HTR-8/SVneo (cell line): ENCODE measurements at regions not wholly inside any gene's neighbourhood (a gene's known extent, or its start where the extent isn't known, plus 50 kb on each side); places are given as distances from the start of the nearest gene placed in this dataset.
"Not testable (repeated sequence)": the region's sequence is repeated elsewhere in the genome, so short reads cannot be mapped to it uniquely, and the experiment has no call there.

ENCODE experiments used
- DNase-seq: peaks from one replicate; pipeline ENCODE4 v3.0.0; 2011; ENCODE audit warnings: low spot score, mixed read lengths; ENCODE audit not compliant: insufficient read length
- FAIRE-seq: peaks from 2 replicates; lab custom pipeline; 2011; peaks lifted over from hg19 to GRCh38; lab: Jason Lieb, UNC

DNA sequence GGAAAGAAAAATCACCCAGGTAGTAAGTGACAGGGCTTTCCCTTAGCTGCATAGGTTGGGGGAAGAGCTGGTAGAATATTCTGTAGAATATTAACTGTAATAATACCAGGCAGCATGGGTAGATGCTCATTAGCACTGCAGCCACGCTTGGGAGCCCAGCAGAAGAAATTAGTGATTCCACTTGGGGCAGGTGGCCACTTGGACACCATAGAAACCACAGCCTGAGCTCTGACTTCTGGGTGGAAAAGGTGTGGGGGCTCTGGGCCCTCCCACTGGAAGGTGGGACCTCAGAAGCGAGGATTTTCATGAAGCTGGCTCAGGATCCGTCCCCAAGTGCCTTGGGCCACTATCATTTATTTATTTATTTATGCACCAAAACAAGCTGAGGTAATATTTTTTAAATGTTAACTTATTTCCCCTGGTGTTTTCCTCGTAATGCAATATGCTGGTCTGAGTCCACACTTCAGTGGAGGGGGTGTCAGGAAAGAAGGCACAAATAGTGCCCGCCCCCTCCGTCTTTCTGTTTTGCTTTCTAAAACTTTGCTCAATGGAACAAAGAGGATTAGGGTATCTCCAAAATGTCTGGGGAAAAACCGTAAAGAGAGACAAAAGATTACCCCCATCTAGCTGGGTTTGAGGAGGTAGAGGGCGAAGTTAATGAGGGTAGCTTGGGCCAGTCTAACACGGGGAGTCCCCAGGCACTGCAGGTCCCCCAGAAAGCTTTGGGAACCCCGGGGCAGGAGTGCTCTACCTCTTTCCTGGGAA is 75.2 kb upstream of the GADD45A start:
- no peak for DNase-seq
- no peak for FAIRE-seq

DNA sequence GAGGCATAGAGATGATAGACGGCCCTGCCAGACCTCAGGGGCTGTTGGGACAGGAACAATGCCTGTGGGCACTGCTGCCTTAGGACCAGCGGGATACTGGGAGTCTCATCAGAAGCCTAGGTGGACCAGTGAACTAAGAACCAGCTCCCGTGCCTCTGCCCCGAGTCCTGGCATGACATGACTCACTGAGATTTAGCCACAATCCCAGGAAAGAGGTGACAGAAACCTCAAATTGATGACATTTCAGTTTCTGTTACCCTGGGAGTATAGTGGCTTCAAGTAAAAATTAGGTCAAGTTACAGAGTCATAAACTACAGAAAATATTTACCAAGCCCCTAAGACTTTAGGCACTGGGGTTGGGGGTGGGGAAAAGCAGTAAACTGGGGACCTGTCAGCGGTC is 74.6 kb upstream of the GADD45A start:
- FAIRE-seq (no peak), DNase-seq (no peak)

DNA sequence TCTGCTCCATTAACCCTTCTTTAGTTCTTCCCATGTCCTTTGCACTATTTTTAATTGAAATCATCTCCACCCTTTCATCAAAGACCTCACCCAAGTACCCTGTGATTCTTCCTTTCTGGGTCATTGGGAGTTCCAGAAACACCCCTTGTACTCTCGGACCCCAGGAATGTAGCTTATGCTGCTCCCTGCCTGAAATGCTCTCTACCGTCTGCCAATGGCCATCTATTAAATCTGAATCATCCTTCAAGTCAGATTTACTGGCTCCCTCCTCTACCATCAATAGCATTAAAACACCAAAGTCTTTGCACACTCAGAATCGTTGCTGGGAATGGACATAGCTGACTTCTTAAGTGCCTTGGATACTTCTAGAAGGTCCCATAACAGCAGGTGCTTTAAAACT is 73.2 kb upstream of the GADD45A start:
- FAIRE-seq (no peak), DNase-seq (no peak)

DNA sequence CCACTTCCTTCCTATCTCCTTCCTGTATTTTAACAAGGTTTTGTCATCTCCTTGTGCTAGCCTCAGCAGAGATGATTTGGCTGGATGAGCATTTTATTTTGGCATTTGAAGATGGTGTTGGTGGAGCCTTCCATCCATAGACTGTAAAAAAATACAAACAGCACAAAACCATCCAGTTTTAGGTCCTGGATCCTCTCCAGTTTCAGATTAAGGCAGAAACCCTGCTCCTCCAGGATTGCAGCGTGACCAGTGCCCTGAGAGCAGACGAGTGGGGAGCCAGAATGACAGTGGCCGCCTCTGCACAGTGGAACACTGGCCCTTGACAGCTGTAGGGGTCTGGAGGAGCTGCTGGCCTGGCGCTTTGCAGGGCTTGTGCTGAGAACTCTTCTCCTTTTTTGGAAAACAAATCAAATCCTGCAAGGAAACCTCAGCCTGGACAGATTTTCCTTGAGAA is 72.2 kb upstream of the GADD45A start:
- FAIRE-seq = no peak
- DNase-seq = no peak

DNA sequence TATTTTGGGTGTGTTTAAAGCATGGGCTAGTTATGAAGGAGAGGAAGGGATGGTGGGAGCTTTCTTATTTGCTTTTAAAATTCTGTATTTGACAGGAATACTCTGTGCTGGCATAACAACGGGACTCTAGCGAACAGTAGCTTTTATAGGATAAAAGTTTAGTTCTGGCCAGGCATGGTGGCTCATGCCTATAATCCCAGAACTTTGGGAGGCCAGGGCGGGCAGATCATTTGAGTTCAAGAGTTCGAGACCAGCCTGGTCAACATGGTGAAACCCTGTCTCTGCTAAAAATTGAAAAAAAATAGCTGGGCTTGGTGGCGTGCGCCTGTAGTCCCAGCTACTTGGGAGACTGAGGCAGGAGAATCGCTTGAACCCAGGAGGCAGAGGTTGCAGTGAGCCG is 71.5 kb upstream of the GADD45A start:
- DNase-seq, FAIRE-seq: not testable (repeated sequence)

DNA sequence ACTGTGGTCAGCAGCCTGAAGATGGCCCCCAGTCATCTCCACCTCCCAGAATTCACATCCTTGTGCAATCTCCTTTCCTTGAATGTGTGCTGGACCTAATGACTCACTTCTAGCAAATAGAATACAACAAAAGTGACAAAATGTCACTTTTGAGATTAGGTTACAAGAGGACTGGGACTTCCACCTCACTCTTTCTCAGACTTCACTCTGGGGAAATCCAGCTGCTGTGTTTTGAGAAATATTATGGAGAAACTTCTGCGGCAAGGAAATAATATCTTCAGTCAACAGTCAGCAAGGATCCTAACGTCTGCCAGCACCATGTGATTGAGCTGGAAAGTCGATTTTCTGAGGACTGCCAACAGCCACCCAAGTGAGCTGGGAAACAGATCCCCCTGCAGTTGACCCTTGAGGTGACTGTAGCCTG is 70.5 kb upstream of the GADD45A start:
- FAIRE-seq (no peak), DNase-seq (no peak)

DNA sequence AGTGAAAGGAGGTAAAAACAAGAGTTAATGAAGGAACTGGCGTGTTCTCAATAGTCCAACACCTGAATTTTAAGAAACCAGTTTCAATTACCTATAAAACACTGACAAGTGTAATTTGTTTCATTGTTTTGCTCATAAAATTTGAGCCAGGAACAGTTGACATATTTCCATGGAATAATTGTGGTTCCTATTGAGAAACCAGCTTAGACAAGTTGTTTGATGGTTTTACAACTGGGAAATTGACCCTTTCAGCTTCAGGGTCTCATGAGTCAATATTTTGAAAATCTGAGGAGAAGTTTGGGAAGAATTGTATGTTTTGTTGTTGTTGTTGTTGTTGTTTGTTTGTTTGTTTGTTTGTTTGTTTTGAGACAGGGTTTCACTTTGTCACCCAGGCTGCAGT is 69.1 kb upstream of the GADD45A start:
- DNase-seq (no peak), FAIRE-seq (no peak)

DNA sequence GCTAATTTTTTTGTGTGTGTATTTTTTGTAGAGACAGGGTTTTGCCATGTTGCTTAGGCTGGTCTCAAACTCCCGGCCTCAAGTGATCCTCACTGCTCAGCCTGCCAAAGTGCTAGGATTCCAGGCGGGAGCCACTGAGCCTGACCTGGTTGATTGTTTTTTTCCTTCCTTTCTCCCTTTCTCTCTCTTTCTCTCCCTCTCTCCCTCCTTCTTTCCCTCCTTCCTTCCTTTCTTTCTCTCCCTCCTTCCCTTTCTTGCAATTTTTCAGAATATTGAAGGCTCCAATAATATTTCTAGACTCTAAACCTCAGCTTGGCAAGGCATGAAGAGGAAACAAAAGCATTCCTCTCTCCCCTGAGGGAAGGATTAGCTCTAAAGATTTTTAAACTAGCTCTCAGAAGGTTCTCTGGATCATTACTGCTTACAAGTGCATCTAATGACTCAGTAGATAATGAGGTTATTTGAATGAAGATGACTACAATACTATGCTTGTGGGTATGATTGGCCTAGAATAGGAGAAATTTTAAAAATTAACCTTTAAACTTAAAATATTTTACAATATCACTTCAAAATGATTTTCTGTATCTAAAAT is 68.5 kb upstream of the GADD45A start:
- no peak for FAIRE-seq
- no peak for DNase-seq

DNA sequence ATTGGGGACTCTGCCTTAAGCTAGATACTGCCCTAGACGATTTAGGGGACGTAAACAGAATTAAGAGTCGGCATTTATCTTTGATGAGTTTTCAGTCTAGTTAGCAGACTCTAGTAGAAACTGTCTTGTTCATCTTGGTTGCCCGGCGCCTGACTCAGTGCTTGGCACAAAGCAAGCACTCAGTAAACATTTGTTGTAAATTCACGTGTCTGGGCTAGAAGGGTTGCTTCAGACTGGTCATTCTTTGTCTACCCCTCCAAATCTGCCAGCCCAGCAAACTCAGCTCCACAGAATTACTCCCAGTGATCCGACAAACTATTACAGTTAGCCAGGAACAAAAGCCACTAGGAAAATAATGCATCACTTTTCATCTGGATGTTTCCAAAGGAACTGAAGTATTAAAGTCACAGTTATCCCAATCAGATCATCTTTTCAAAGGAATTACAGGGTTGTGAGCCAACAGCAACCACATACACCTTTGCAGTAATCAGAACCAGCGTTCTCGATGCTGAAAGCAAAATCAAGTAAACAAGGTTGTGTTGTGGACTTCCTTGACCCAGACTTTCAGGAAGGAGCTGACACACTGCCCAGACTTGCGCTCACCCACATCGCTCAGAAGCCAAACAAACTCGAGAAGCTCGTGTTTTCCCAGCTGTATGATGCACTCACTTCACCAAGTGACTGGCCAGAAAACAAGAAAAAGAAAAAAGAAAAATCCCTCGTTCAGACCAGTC is 66.5 kb upstream of the GADD45A start:
- FAIRE-seq = no peak
- DNase-seq = no peak

DNA sequence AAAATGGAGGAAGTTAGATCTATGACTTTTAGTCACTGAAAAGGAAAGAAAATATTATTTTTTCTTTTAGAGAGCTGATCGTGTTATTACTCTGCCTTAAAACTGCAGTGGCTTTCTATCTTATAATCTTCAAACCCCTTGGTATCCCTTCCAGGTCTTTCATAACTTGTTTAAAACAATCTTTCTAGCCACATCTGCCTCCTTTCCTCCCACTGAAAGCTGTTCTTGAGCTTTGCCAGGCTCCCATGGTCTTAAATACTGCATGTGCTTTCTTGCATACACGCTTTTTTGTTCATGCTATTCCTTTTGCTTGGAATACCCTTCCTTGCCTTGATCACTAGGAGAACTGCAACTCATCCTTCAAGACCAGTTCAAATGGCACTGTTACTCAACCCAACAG is 65.9 kb upstream of the GADD45A start:
- FAIRE-seq (no peak), DNase-seq (no peak)

DNA sequence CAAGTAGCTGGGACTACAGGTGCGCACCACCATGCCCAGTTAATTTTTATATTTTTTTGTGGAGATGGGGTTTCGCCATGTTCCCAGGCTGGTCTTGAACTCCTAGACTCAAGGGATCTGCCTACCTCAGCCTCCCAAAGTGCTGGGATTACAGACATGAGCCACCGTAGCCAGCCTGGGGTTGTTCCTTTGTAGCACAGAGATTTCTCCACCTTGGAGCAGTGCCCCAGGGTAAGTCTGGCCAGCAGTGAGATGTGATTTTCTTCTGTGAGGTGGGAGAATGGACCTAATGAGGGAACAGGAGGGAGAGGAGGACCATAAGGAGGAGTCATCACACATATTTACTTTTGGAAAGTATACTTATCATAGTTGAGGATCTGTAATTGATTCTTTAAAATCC is 61.1 kb upstream of the GADD45A start:
- no peak for FAIRE-seq
- no peak for DNase-seq

DNA sequence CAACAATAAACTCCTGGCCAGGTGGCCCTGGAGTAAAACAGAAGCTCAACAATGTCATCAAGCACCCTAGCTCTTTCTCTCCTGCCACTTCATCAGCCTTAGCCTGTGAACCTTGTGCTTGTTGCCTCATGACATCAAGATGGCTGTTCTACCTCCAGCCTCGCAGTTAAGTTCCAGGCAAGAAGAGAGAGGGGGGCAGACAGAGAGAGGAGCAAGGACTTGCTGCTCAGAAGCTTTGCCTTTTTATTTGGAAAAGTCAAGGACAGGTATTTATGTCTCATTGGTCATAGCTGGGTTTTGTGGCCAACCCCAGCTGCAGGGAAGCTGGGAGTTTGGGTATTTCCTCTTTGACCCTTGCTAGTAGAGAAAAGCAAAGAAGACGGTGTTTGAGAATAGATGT is 60.3 kb upstream of the GADD45A start:
- no peak for FAIRE-seq
- DNase-seq = no peak

DNA sequence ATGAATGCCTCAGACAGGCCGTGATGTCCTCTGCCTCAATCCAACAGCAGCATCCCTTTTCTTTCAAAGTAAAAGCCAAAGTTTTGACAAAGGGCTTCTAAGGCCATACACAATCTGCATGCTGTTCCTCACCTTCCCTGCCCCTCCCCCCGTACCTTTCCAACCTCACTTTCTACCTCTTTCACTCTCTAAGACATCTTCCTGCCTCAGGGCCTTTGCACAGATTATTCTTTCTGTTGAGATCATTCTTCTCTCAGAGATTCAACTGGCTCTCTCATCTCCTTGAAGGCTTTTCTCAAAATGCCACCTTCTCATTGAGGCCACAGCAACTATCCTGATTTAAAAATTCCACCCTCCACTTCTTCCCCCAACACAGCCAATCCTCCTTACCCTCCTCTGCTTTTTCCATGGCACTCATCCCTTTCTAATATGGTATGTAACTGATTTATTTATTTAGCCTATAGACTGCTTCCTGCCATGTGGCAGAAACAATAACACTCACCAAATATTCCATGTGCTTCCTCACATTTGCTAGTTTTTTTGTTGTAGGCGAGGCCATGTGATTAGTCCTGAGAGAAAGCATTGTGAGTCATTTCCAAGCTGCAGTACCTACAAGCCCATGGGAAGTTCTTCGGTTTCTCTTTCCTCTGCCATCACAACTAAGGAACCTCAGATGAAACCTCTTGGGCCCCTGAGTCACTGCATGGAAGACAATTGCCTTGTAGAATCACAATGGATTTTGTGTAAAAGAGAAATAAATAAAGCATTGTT is 58.7 kb upstream of the GADD45A start:
- no peak for DNase-seq
- no peak for FAIRE-seq

DNA sequence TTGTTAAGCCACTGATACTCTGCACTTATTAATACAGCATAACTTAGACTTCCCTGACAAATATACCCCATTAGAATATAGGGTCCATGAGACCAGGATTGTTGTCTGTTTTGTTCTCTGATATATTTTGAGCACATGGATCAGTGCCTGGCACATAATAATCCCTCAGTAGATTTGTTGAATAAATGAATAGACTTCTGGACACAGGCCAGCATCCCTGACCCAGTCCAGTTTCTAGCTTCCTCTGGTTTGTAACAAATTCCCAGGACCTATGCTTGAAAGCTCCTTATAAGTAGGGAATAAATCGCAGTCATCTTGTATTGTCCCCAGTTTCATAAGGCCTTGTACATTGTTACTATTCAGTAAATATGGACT is 58.2 kb upstream of the GADD45A start:
- FAIRE-seq = no peak
- no peak for DNase-seq

DNA sequence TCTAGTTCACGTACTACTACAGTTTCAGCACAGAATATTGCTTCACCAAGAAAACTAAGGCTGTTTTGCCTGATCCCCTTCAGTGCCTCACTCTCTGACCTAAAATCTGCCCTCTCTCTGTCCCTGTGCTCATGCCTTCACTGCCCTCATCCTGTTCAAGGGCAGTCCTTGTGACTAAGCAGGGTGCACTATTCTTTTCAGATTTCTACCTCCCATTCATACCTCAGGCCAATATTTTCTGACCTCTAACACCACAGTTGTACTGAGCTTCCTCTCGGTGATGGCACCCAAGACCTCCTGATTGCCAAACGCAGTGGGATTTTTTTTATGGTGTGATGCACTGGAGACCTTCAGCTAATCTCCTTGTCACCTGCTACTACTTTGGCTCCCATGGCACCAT is 57.7 kb upstream of the GADD45A start:
- FAIRE-seq = no peak

DNA sequence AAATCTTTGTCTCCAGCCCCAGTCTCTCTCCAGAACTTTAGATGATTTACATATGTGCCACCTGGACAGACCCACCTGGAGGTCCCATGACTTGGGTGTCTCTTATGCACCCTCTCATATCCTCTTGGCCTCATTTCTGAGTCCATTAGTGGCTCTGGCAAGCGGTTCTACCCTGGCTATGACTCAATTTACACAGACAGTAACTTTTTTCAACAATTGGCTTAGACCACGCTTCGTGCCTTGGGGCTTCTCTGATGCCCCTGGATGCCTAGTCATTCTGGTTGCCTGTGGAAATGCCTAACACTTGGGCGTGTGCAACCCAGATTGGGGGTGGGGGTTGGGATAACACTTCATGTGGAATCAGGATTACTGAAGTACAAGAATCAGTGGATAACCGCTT is 57.1 kb upstream of the GADD45A start:
- no peak for DNase-seq
- FAIRE-seq = no peak

More for the DNA sequence above, 57.7 kb upstream of the GADD45A start:
- DNase-seq = no peak

DNA sequence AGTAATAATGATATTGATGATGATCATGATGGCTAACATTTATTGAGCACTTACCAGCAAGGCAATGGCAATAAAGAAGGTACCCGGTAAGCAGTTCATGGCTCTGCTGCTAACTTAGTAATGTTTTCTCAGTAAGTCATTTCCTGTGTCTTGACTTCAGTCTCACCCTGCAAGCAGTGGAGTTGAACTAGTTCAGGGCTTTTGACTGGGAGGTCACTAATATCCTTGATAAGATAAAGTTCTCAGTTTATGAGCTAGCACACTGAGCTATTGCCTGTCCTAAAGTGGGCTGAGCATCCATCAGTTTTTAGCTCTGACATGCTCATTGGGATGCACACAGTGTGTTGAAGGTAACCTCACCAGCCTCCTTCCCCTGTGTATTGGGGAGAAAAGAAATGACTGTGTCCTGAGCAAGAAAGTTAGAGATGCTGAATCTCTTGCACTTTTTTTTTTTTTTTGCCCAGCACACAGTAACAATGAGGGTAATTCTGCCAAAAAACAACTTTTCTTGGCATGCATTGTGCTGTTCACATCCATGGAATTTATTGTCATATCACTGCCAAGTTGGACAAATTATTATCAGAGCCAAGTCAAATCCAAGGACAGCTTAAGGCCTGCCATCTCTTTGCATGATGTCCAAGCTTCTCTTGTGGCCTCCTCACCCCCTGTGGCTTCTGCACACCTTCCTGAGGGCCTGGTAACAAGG is 55.5 kb upstream of the GADD45A start:
- DNase-seq (no peak), FAIRE-seq (no peak)

DNA sequence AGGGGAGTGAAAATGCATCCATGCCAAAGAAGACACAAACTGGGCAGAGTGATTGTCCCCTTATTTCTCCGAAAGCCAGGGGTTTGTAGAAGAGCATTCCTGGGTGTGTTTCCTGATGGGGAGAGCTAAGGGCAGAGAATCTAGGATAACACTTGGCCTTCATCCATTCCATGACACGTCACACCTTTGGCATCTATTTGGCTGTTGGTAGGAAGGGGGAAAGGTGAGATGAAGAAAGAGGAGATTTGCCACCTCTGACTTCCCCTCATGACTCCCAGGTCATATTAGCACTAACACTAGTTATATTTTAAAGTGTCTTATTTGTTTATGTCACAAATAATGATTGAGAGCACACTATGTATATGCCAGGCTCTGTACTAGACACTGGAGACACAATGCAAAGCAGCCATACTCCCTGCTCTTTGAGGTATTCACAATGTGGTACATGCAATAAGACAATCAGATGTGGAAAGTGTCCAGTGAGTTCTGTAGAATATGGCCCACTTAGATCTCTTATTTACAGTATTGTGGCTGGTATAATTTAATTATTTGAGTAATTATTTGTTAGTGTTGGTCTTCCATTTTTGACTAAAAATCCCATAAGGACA is 54.5 kb upstream of the GADD45A start:
- no peak for FAIRE-seq
- DNase-seq = no peak

DNA sequence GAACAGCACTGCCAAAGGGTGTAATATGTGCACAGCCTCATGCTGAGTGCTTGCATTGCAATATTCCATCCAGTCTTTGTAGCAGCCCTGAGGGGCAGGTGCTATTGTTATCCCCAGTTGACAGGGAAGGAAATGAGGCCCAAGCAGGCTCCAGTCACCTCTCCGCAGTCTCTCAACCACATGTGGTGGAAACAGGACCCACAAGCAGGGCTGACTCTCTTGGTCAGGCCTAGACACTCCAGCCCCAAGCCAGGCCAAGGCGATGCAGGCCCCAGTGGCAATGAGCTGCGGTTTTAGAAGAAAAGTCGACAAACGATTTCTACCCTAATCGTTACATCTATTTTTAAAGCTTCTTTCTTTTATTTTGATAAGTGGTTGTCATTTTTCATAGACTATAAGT is 52.6 kb upstream of the GADD45A start:
- DNase-seq (no peak), FAIRE-seq (no peak)
